DND-41 (cell line): ENCODE measurements at regions not wholly inside any gene's neighbourhood (a gene's known extent, or its start where the extent isn't known, plus 50 kb on each side); places are given as distances from the start of the nearest gene placed in this dataset.

ENCODE experiments used
- ATAC-seq: fragments of 200-7000 bp; cut with Tn5 transposase; 3 replicates; pipeline ENCODE4 v1.9.1; 2021; ENCODE audit warnings: low read depth; ENCODE audit not compliant: insufficient read depth
- DNase-seq: peaks from one replicate; pipeline ENCODE4 v3.0.0-alpha.2; 2020
- H2AFZ ChIP-seq: 2 replicates; pipeline ENCODE4 v1.6.0; 2012; ENCODE audit warnings: low read depth, low read length
- H3K27ac ChIP-seq: 2 replicates; pipeline ENCODE4 v1.5.1; 2012; ENCODE audit warnings: low read length, inconsistent platforms
- H3K27me3 ChIP-seq: fragments of 200-600 bp; sonication (generic); 2 replicates; pipeline ENCODE4 v1.6.0; 2012; ENCODE audit warnings: low read length, mild to moderate bottlenecking, inconsistent platforms; ENCODE audit not compliant: insufficient read depth, poor library complexity
- H3K36me3 ChIP-seq: 2 replicates; pipeline ENCODE4 v1.5.1; 2012; ENCODE audit warnings: low read length, inconsistent platforms; ENCODE audit not compliant: insufficient read depth
- H3K4me1 ChIP-seq: 2 replicates; pipeline ENCODE4 v1.5.1; 2012; ENCODE audit warnings: mild to moderate bottlenecking, low read length; ENCODE audit not compliant: insufficient read depth
- H3K4me2 ChIP-seq: 2 replicates; pipeline ENCODE4 v1.6.0; 2012; ENCODE audit warnings: mild to moderate bottlenecking, moderate library complexity, low read length, inconsistent platforms; ENCODE audit not compliant: insufficient read depth
- H3K4me3 ChIP-seq, 2 experiments: fragments of 200-600 bp in 1 of 2; shearing (Covaris generic) in 1 of 2; 2 replicates each; pipeline ENCODE4 v1.5.1; 2012 to 2016; ENCODE audit warnings: inconsistent platforms in 2 of 2, low read length in 2 of 2, mild to moderate bottlenecking in 2 of 2, low read depth in 1 of 2, moderate library complexity in 1 of 2
- H3K79me2 ChIP-seq: 2 replicates; pipeline ENCODE4 v1.6.0; 2012; ENCODE audit warnings: low read length, inconsistent platforms; ENCODE audit not compliant: insufficient read depth
- H3K9ac ChIP-seq: 2 replicates; pipeline ENCODE4 v1.6.0; 2012; ENCODE audit warnings: low read depth, mild to moderate bottlenecking, inconsistent platforms, low read length, moderate library complexity
- H3K9me3 ChIP-seq: 2 replicates; pipeline ENCODE4 v1.5.1; 2012; ENCODE audit warnings: low read length, moderate library complexity, mild to moderate bottlenecking, inconsistent platforms; ENCODE audit not compliant: insufficient read depth, severe bottlenecking
- H4K20me1 ChIP-seq: 2 replicates; pipeline ENCODE4 v1.6.0; 2012; ENCODE audit warnings: low read length; ENCODE audit not compliant: insufficient read depth
- EZH2 ChIP-seq: IDR thresholded peaks from 3 replicates; pipeline ENCODE4 v1.6.1; 2012; ENCODE audit warnings: borderline replicate concordance, low read depth, mild to moderate bottlenecking, moderate library complexity, low read length, inconsistent platforms; ENCODE audit not compliant: severe bottlenecking
- TF ChIP-seq, protein P1 (sequence below): IDR thresholded peaks from 2 replicates; pipeline ENCODE4 v1.5.1; 2012; ENCODE audit warnings: borderline replicate concordance, low read length, moderate library complexity, mild to moderate bottlenecking; ENCODE audit not compliant: poor library complexity, severe bottlenecking; ENCODE audit errors: extremely low read depth

DNA sequence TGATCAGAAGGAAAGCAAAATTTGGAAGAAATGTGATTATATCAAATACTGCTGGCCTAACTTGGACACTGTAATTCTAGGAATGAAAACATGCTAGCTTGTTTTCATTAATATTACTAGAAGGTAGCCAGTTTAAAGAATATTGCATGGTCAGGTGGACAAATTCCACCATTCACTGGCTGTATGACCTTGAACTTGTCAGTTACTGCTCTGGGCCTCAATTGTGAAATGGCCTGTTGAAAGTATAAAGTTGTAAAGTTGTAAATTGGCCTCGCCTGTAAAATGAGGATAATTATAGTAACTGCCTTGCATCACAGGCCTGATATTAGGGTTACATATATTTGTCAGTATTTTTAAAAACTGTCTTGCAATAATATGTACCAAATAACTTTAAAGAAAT lies 398.4 kb upstream of the CHST9 start:
- Histone ChIP-seq H4K20me1 (no peaks in the 10 kb centered on the region), H3K4me2 (no peak overlapping the region), H3K9ac (no peak overlapping the region), H3K36me3 (no peaks in the 10 kb centered on the region), H3K4me3 (no peak overlapping the region), H3K4me1 (no peaks in the 10 kb centered on the region), H2AFZ (no peak overlapping the region), H3K27ac (no peak overlapping the region), H3K79me2 (no peaks in the 10 kb centered on the region), H3K27me3 (no peaks in the 10 kb centered on the region), H3K9me3 (peaks cover 4% of the 10 kb centered on the region)
- ATAC-seq: no peak
- TF ChIP-seq, protein P1, sequence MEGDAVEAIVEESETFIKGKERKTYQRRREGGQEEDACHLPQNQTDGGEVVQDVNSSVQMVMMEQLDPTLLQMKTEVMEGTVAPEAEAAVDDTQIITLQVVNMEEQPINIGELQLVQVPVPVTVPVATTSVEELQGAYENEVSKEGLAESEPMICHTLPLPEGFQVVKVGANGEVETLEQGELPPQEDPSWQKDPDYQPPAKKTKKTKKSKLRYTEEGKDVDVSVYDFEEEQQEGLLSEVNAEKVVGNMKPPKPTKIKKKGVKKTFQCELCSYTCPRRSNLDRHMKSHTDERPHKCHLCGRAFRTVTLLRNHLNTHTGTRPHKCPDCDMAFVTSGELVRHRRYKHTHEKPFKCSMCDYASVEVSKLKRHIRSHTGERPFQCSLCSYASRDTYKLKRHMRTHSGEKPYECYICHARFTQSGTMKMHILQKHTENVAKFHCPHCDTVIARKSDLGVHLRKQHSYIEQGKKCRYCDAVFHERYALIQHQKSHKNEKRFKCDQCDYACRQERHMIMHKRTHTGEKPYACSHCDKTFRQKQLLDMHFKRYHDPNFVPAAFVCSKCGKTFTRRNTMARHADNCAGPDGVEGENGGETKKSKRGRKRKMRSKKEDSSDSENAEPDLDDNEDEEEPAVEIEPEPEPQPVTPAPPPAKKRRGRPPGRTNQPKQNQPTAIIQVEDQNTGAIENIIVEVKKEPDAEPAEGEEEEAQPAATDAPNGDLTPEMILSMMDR: no peak
- no peak for TF ChIP-seq EZH2
- DNase-seq: no peak

DNA sequence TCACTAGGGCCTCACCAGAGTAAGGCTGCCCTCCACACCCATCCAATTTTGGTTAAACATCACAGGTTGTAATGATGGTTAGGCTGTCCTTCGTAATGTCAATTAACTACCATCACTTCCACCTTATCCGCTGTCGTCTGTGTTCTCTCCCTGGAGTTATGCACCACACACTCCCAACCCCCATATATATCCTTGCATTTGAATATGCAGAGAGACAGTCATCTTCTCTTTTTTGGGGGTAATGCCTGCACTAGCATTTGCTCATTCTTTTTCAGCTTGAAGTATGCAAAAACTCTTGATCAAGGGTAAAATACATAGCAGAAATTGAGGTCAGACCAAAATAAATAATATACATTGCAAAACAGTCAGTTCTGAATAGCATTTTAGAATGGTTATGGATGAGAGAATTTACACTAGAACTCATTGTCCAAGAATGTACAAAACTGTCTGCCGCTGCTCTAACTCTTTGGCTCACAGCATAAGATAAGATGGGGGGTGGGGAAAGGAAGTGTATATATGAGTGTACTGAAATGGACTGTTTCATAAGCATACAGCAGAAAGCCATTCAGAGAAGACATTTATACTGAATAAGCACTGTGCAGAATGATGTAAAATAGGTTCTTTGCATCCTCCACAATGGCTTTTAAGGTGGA lies 397.8 kb upstream of the CHST9 start:
- ATAC-seq (no peak), DNase-seq (no peak)
- Histone ChIP-seq H4K20me1 (no peaks in the 10 kb centered on the region), H3K4me2 (no peak overlapping the region), H3K9me3 (peaks cover 4% of the 10 kb centered on the region), H3K27ac (no peak overlapping the region), H3K9ac (no peak overlapping the region), H3K4me3 (no peak overlapping the region), H3K27me3 (no peaks in the 10 kb centered on the region), H3K4me1 (no peaks in the 10 kb centered on the region), H3K36me3 (no peaks in the 10 kb centered on the region), H2AFZ (no peak overlapping the region), H3K79me2 (no peaks in the 10 kb centered on the region)
- TF ChIP-seq EZH2: no peak
- TF ChIP-seq, protein P1: no peak

DNA sequence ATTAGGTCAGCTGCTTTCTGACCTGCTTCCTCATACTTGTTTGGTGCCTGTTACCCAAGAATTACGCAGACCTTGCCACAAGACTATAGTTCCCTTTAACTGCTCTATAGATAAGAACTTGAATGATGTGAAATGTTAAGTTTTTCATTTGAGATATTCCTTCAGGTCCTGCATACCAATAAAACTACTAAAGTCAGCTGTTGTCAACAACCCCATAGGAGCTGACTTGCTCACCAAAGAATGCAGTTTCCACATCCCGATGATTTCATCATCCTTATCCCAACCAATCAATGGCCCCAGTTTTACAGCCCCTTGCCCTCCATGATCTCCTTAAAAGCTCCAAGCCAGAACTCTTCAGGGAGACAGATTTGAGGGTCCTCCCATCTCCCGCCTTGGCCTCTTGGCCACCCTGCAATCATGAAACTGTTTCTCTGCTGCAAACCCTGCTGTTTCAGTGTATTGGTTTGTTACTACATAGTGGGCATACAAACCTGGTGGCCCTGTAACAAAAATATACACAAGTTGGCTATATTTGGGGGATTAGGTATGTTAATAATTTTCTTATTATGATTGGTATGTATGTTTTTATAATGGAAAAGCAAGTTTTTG lies 396.3 kb upstream of the CHST9 start:
- H3K4me2 ChIP-seq: no peak overlapping the region
- no peaks in the 10 kb centered on the region for H3K27me3 ChIP-seq
- no peaks in the 10 kb centered on the region for H4K20me1 ChIP-seq
- H3K4me1 ChIP-seq: no peaks in the 10 kb centered on the region
- H2AFZ ChIP-seq: no peak overlapping the region
- H3K4me3 ChIP-seq: no peak overlapping the region
- no peaks in the 10 kb centered on the region for H3K79me2 ChIP-seq
- ATAC-seq: no peak
- no peak for TF ChIP-seq EZH2
- TF ChIP-seq, protein P1: no peak
- H3K9me3 ChIP-seq: peaks cover 4% of the 10 kb centered on the region
- no peak overlapping the region for H3K9ac ChIP-seq
- H3K36me3 ChIP-seq: no peaks in the 10 kb centered on the region
- no peak overlapping the region for H3K27ac ChIP-seq
- no peak for DNase-seq

DNA sequence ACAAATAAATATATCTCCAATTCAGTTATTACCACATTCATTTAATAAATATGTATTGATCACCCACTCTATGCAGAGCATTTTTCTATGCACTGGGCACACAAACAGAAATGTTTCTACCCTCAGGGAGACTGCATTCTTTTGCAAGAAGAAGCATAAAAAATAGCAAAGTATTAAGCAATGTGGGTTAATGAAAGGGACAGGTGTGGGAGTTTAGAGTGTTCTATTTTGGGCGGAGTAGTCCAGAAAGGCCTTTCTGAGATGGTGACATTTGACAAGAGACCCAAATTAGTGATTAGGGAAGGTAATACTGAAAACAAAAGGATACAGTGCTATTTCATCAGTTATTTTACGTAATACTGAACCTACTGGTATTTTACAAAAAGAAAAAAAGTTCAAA lies 394.3 kb upstream of the CHST9 start:
- DNase-seq: no peak
- no peaks in the 10 kb centered on the region for H3K36me3 ChIP-seq
- TF ChIP-seq, protein P1: no peak
- no peak for TF ChIP-seq EZH2
- no peak overlapping the region for H3K4me2 ChIP-seq
- no peaks in the 10 kb centered on the region for H3K4me1 ChIP-seq
- no peaks in the 10 kb centered on the region for H3K79me2 ChIP-seq
- no peak for ATAC-seq
- no peak overlapping the region for H3K27ac ChIP-seq
- H3K9me3 ChIP-seq: peaks cover 4% of the 10 kb centered on the region
- H4K20me1 ChIP-seq: no peaks in the 10 kb centered on the region
- H3K4me3 ChIP-seq: no peak overlapping the region
- no peaks in the 10 kb centered on the region for H3K27me3 ChIP-seq
- H2AFZ ChIP-seq: no peak overlapping the region
- no peak overlapping the region for H3K9ac ChIP-seq
